ENCODE measurements at regions not wholly inside any gene's neighbourhood (a gene's known extent, or its start where the extent isn't known, plus 50 kb on each side); places are given as distances from the start of the nearest gene placed in this dataset.

DNA sequence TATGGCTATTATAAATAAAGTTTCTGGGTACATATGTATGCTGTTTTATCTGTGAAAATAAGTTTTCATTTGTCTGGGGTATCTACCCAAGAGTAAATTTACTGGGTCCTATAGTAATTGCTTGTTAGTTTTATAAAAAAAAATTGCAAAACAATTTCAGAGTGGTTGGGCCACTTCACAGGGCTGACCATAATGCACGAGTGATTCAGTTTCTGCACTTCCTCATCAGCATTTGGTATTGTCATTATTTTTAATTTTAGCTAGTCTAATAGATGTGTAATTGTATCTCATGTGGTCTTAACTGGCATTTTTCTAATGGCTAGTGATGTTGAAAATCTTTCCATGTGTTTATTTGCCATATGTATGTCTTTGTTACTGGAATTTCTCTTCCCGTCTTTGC, 452.4 kb upstream of the AKR1E2 start:
- TF ChIP-seq POLR2A (IDR thresholded peaks at IDR 0.05; ENCODE audit: extremely low read depth, insufficient read length), result no peak
- TF ChIP-seq, protein P1, sequence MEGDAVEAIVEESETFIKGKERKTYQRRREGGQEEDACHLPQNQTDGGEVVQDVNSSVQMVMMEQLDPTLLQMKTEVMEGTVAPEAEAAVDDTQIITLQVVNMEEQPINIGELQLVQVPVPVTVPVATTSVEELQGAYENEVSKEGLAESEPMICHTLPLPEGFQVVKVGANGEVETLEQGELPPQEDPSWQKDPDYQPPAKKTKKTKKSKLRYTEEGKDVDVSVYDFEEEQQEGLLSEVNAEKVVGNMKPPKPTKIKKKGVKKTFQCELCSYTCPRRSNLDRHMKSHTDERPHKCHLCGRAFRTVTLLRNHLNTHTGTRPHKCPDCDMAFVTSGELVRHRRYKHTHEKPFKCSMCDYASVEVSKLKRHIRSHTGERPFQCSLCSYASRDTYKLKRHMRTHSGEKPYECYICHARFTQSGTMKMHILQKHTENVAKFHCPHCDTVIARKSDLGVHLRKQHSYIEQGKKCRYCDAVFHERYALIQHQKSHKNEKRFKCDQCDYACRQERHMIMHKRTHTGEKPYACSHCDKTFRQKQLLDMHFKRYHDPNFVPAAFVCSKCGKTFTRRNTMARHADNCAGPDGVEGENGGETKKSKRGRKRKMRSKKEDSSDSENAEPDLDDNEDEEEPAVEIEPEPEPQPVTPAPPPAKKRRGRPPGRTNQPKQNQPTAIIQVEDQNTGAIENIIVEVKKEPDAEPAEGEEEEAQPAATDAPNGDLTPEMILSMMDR (IDR thresholded peaks at IDR 0.05; ENCODE audit: low read depth, low read length), result no peak

Measured in NB4 (cell line).